Endothelial cell of umbilical vein (primary cell): ENCODE measurements at regions not wholly inside any gene's neighbourhood (a gene's known extent, or its start where the extent isn't known, plus 50 kb on each side); places are given as distances from the start of the nearest gene placed in this dataset.

Source experiments
- BruUV-seq: library from RNA; stranded (reverse); fragments of 400-500 nt; replicated peaks from 2 replicates; lab custom pipeline; 2021; lab: Mats Ljungman, UMichigan
- CTCF ChIA-PET: fragments of 300-600, 350-600 bp; sonication (Branson Sonifier 250); formaldehyde crosslinking; loops from one replicate; lab custom pipeline; 2021; ENCODE audit warnings: antibody characterized with exemption, inconsistent platforms; lab: Charles Lee
- POLR2A ChIA-PET: fragments of 300-600, 350-600 bp; sonication (Branson Sonifier 250); formaldehyde crosslinking; loops from one replicate; lab custom pipeline; 2021; ENCODE audit warnings: antibody characterized with exemption, inconsistent platforms; lab: Charles Lee
- DNase-seq: peaks from one replicate; pipeline ENCODE4 v3.0.0-alpha.2; 2011; ENCODE audit warnings: low read depth, low spot score
- FAIRE-seq: peaks from 2 replicates; lab custom pipeline; 2011; peaks lifted over from hg19 to GRCh38; lab: Jason Lieb, UNC
- H2AFZ ChIP-seq: 2 replicates; pipeline ENCODE4 v1.6.0; 2012; ENCODE audit warnings: low read depth, low read length, control low read depth, inconsistent platforms
- H3K27ac ChIP-seq: 2 replicates; pipeline ENCODE4 v1.5.1; 2011; ENCODE audit warnings: low read depth, mild to moderate bottlenecking, control low read depth, low read length, moderate library complexity; ENCODE audit not compliant: insufficient read depth
- H3K27me3 ChIP-seq, 2 experiments: 2 replicates each; pipeline versions ENCODE4 v1.6.0 to v1.6.1; 2011; ENCODE audit warnings: low read length in 2 of 2, mixed read lengths in 1 of 2; ENCODE audit not compliant: control insufficient read depth in 2 of 2, insufficient read depth in 2 of 2
- H3K36me3 ChIP-seq, 2 experiments: 2 replicates in 1 of 2; 3 replicates in 1 of 2; pipeline ENCODE4 v1.5.1; 2011; ENCODE audit warnings: low read length in 2 of 2, mild to moderate bottlenecking in 1 of 2, moderate library complexity in 1 of 2; ENCODE audit not compliant: control insufficient read depth in 2 of 2, insufficient read depth in 2 of 2; ENCODE audit errors: extremely low read depth in 1 of 2
- H3K4me1 ChIP-seq: 3 replicates; pipeline ENCODE4 v1.5.1; 2011; ENCODE audit warnings: mild to moderate bottlenecking, low read length; ENCODE audit not compliant: control insufficient read depth, insufficient read depth; ENCODE audit errors: extremely low read depth
- H3K4me2 ChIP-seq: 2 replicates; pipeline ENCODE4 v1.6.1; 2011; ENCODE audit warnings: low read length, control low read depth, mixed read lengths; ENCODE audit not compliant: insufficient read depth
- H3K4me3 ChIP-seq, 3 experiments: fragments of 200-600 bp in 1 of 3; sonication (generic), shearing (Covaris generic) in 1 of 3; replicated peaks in 1 of 3; 2 replicates each; pipeline ENCODE4 v1.5.1; 2011 to 2016; ENCODE audit warnings: control low read depth in 3 of 3, low read length in 3 of 3, mild to moderate bottlenecking in 2 of 3, inconsistent platforms in 1 of 3, low read depth in 1 of 3, moderate library complexity in 1 of 3; ENCODE audit not compliant: insufficient read depth in 1 of 3
- H3K79me2 ChIP-seq: 2 replicates; pipeline ENCODE4 v1.6.0; 2012; ENCODE audit warnings: low read length, inconsistent platforms; ENCODE audit not compliant: control insufficient read depth, insufficient read depth
- H3K9ac ChIP-seq: replicated peaks from 2 replicates; pipeline ENCODE3; 2011; ENCODE audit warnings: low read length, control low read depth; ENCODE audit not compliant: insufficient read depth; ENCODE audit errors: extremely low read depth
- H3K9me1 ChIP-seq: replicated peaks from 3 replicates; pipeline ENCODE4 v1.6.0; 2011; ENCODE audit warnings: mild to moderate bottlenecking, low read length; ENCODE audit not compliant: control insufficient read depth, insufficient read depth; ENCODE audit errors: extremely low read depth
- H3K9me3 ChIP-seq: replicated peaks from 2 replicates; pipeline ENCODE4 v1.5.1; 2012; ENCODE audit warnings: low read length, inconsistent platforms; ENCODE audit not compliant: control insufficient read depth, insufficient read depth
- H4K20me1 ChIP-seq: replicated peaks from 2 replicates; pipeline ENCODE3; 2011; ENCODE audit warnings: mild to moderate bottlenecking, low read length; ENCODE audit not compliant: control insufficient read depth, insufficient read depth; ENCODE audit errors: extremely low read depth
- EZH2 ChIP-seq: IDR thresholded peaks from 2 replicates; pipeline ENCODE4 v1.6.1; 2012; ENCODE audit warnings: borderline replicate concordance, low read depth, mild to moderate bottlenecking, moderate library complexity, low read length, inconsistent platforms; ENCODE audit not compliant: severe bottlenecking
- FOS ChIP-seq: IDR thresholded peaks from 2 replicates; pipeline ENCODE4 v1.6.1; 2011; ENCODE audit warnings: mild to moderate bottlenecking, low read length, moderate library complexity, borderline replicate concordance; ENCODE audit not compliant: insufficient read depth
- GATA2 ChIP-seq: IDR thresholded peaks from 2 replicates; pipeline ENCODE4 v1.7.0; 2011; ENCODE audit warnings: low read depth, mild to moderate bottlenecking, moderate library complexity, mixed read lengths, low read length; ENCODE audit not compliant: insufficient read length, insufficient read depth
- JUN ChIP-seq: IDR thresholded peaks from 2 replicates; pipeline ENCODE4 v1.6.1; 2011; ENCODE audit warnings: borderline replicate concordance, low read depth; ENCODE audit not compliant: insufficient read length, insufficient read depth
- MYC ChIP-seq: IDR thresholded peaks from one replicate; pipeline ENCODE4 v1.6.1; 2011; ENCODE audit warnings: mild to moderate bottlenecking, low read depth, low read length
- POLR2A ChIP-seq: IDR thresholded peaks from 2 replicates; pipeline ENCODE4 v1.6.1; 2012; ENCODE audit warnings: low read depth, mild to moderate bottlenecking, control low read depth, low read length
- POLR2AphosphoS5 ChIP-seq: IDR thresholded peaks from 2 replicates; pipeline ENCODE4 v1.6.1; 2012; ENCODE audit warnings: low read depth, mild to moderate bottlenecking, control low read depth, low read length, moderate library complexity; ENCODE audit not compliant: insufficient read depth
- dilution Hi-C: fragments of 300-500 bp; cut with MboI; formaldehyde crosslinking; loops from one replicate; pipeline ENCODE4 v1.15.0; 2019; ENCODE audit warnings: low sequenced_read_pairs; ENCODE audit not compliant: extremely low pct_ligation_motif_present
- intact Hi-C: fragments of 100-400 bp; cut with micrococcal nuclease; formaldehyde crosslinking; loops from one replicate; pipeline ENCODE4 v1.10.0; 2022
- TF ChIP-seq, protein P1 (sequence below): IDR thresholded peaks from 2 replicates; pipeline ENCODE4 v1.6.1; 2011; ENCODE audit not compliant: insufficient read depth, insufficient read length
- TF ChIP-seq, protein P2 (sequence below), 2 donors: IDR thresholded peaks; 1 replicate in 1 of 2; 2 replicates in 1 of 2; pipeline ENCODE4 v1.5.1; 2011; ENCODE audit warnings: low read length in 2 of 2, mild to moderate bottlenecking in 2 of 2, moderate library complexity in 2 of 2, control low read depth in 1 of 2, inconsistent platforms in 1 of 2, low read depth in 1 of 2; ENCODE audit not compliant: insufficient read depth in 1 of 2; ENCODE audit errors: extremely low read depth in 1 of 2

DNA sequence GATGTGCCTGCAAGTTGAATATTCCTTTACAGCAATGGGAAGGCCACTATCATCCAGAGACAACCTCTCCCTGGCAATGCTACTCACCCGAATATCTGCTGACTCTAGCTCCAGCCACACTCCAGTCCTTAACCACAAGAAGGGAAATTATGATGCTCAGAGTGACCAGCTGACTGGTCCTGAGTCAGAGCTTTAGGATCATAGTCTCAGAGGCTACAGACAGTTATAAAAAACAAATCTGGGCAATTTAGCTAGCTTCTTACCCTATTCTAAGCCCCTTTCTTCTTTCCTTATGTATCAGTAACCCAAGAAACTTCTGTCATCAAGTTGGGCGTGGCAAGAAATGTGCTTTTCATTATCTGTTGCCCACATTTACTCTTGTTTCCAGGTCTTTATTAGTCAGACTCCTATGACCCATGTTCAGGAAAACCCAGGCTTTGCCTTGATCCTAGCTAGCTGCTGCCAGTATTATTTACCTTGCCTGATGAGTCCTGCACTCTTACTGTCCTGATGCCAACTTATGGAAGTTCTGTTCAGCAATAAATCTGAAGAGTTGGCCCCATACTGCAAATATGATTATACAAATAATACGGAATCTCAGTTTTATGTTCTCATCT is 207.0 kb downstream of the TTLL7 start:
- H4K20me1 ChIP-seq: no peaks in the 10 kb centered on the region
- H3K36me3 ChIP-seq: no peaks in the 10 kb centered on the region
- no peaks in the 10 kb centered on the region for H3K27me3 ChIP-seq
- no peaks in the 10 kb centered on the region for H3K4me1 ChIP-seq
- dilution Hi-C loops (no loop called here), intact Hi-C loops (no loop called here)
- no peak overlapping the region for H3K4me3 ChIP-seq
- ChIA-PET POLR2A (no interaction called here), CTCF (interaction anchor here (1.0 kb wide), 1 partner anchor 11 kb away, joined by 3 read pairs; no protein-coding TSS in a partner anchor)
- no peak overlapping the region for H3K9ac ChIP-seq
- FAIRE-seq (no peak), DNase-seq (no peak)
- H3K27ac ChIP-seq: no peak overlapping the region
- H3K4me2 ChIP-seq: no peak overlapping the region
- H3K9me1 ChIP-seq: no peaks in the 10 kb centered on the region
- H2AFZ ChIP-seq: no peak overlapping the region
- BruUV-seq: no TSS peak
- no peaks in the 10 kb centered on the region for H3K9me3 ChIP-seq
- TF ChIP-seq JUN (no peak), EZH2 (no peak), POLR2AphosphoS5 (no peak), POLR2A (no peak), FOS (no peak), GATA2 (no peak), MYC (no peak)
- TF ChIP-seq, protein P1, sequence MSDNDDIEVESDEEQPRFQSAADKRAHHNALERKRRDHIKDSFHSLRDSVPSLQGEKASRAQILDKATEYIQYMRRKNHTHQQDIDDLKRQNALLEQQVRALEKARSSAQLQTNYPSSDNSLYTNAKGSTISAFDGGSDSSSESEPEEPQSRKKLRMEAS: no peak
- TF ChIP-seq, protein P2, sequence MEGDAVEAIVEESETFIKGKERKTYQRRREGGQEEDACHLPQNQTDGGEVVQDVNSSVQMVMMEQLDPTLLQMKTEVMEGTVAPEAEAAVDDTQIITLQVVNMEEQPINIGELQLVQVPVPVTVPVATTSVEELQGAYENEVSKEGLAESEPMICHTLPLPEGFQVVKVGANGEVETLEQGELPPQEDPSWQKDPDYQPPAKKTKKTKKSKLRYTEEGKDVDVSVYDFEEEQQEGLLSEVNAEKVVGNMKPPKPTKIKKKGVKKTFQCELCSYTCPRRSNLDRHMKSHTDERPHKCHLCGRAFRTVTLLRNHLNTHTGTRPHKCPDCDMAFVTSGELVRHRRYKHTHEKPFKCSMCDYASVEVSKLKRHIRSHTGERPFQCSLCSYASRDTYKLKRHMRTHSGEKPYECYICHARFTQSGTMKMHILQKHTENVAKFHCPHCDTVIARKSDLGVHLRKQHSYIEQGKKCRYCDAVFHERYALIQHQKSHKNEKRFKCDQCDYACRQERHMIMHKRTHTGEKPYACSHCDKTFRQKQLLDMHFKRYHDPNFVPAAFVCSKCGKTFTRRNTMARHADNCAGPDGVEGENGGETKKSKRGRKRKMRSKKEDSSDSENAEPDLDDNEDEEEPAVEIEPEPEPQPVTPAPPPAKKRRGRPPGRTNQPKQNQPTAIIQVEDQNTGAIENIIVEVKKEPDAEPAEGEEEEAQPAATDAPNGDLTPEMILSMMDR (IDR thresholded peaks at IDR 0.05; ENCODE audit: extremely low read depth in 1 of 2, insufficient read depth in 1 of 2, low read depth in 1 of 2, low read length in 2 of 2): no peak
- H3K79me2 ChIP-seq: no peaks in the 10 kb centered on the region
